ENCODE measurements at regions not wholly inside any gene's neighbourhood (a gene's known extent, or its start where the extent isn't known, plus 50 kb on each side); places are given as distances from the start of the nearest gene placed in this dataset.

DNA sequence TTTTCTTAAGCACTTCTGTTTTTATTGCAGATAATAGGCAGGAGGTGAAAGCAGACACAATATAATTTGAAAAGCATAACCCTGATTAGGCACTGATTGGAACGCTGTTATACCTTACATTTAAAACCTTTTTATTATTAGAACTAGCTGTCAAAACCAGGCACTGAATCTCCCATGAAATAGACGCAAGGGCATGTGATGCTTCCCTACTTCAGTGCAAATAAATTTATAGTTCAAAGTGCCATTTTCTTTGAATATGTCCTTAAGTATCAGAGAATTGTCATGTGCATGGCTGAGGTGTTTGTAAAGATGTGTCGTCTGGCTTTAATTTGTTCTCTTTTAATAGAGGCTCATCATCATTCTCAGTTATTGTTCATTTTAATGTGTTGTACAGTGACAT, 386.0 kb downstream of the NR2F2 start:
- ATAC-seq (no peak), FAIRE-seq (no peak), DNase-seq (ENCODE audit: extremely low read depth in 1 of 4, low spot score in 3 of 4) (no peak)
- ChIA-PET POLR2A (interaction anchor here (0.6 kb wide), 1 partner anchor 15 kb away, joined by 3 read pairs; no protein-coding TSS in a partner anchor), CTCF (ENCODE audit: low intra/inter-chr PET ratio) (no interaction called here)
- Histone ChIP-seq H3K9me1 (ENCODE audit: control insufficient read depth, insufficient read depth, low read length) (no peaks in the 10 kb centered on the region), H3K79me2 (ENCODE audit: control insufficient read depth, insufficient read depth, low read length) (no peaks in the 10 kb centered on the region), H3K4me3 (no peak overlapping the region), H3K4me2 (ENCODE audit: insufficient read depth, low read length) (no peak overlapping the region), H3K4me1 (replicated peaks in 1 of 2; ENCODE audit: control insufficient read depth in 2 of 2, insufficient read depth in 2 of 2, low read length in 2 of 2) (no peaks in the 10 kb centered on the region; a peak in 1 of 5 replicates), H4K20me1 (replicated peaks; ENCODE audit: control insufficient read depth, insufficient read depth, low read length) (no peaks in the 10 kb centered on the region), H2AFZ (ENCODE audit: low read depth, low read length) (no peak overlapping the region), H3K9me3 (replicated peaks; ENCODE audit: control insufficient read depth, insufficient read depth, low read depth, low read length) (no peaks in the 10 kb centered on the region), H3K36me3 (ENCODE audit: control insufficient read depth, insufficient read depth, low read length) (no peaks in the 10 kb centered on the region), H3K9ac (ENCODE audit: insufficient read depth in 1 of 2, low read depth in 2 of 2, low read length in 2 of 2) (no peak overlapping the region), H3K27me3 (ENCODE audit: control insufficient read depth in 2 of 2, insufficient read depth in 2 of 2, low read length in 2 of 2) (no peaks in the 10 kb centered on the region), H3K27ac (ENCODE audit: extremely low read depth, low read depth, low read length) (no peak overlapping the region)
- intact Hi-C loops (cut with micrococcal nuclease) (no loop called here), in situ Hi-C loops (cut with MboI) (no loop called here)
- no TSS peak for BruUV-seq (replicated peaks)
- 2% methylated on average over 3 of the region's 3 CpGs for WGBS (ENCODE audit: insufficient coverage, low coverage, missing lambda C conversion rate)
- TF ChIP-seq TSHZ1 (CRISPR knock-in tag; IDR thresholded peaks at IDR 0.05) = no peak
- TF ChIP-seq ZZZ3 (IDR thresholded peaks at IDR 0.05) = no peak
- TF ChIP-seq DDX20 (tag; IDR thresholded peaks at IDR 0.05; ENCODE audit: low read depth) = no peak
- TF ChIP-seq, protein P1, sequence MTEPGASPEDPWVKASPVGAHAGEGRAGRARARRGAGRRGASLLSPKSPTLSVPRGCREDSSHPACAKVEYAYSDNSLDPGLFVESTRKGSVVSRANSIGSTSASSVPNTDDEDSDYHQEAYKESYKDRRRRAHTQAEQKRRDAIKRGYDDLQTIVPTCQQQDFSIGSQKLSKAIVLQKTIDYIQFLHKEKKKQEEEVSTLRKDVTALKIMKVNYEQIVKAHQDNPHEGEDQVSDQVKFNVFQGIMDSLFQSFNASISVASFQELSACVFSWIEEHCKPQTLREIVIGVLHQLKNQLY (CRISPR knock-in tag; conservative IDR thresholded peaks at IDR 0.05) = no peak
- no peak for TF ChIP-seq SFPQ (IDR thresholded peaks at IDR 0.05; ENCODE audit: low read depth, low read length)
- no peak for TF ChIP-seq FOXA1 (IDR thresholded peaks at IDR 0.05; ENCODE audit: borderline replicate concordance)
- TF ChIP-seq RFX5 (IDR thresholded peaks at IDR 0.05; ENCODE audit: low read depth, low read length) = no peak
- TF ChIP-seq SMAD1 (IDR thresholded peaks at IDR 0.05; ENCODE audit: low read depth, low read length, partially characterized antibody) = no peak
- no peak for TF ChIP-seq SIN3A (IDR thresholded peaks at IDR 0.05; ENCODE audit: borderline replicate concordance in 2 of 2, control insufficient read depth in 1 of 2, low read depth in 2 of 2, low read length in 2 of 2)
- TF ChIP-seq BDP1 (IDR thresholded peaks at IDR 0.05; ENCODE audit: insufficient read depth, insufficient read length) = no peak
- no peak for TF ChIP-seq RCOR1 (IDR thresholded peaks at IDR 0.05; ENCODE audit: borderline replicate concordance in 1 of 2, low read depth in 2 of 2, low read length in 2 of 2)
- no peak for TF ChIP-seq ZNF239 (CRISPR knock-in tag; IDR thresholded peaks at IDR 0.05)
- TF ChIP-seq JUNB (CRISPR knock-in tag; conservative IDR thresholded peaks at IDR 0.05) = no peak
- no peak for TF ChIP-seq PTBP1 (IDR thresholded peaks at IDR 0.05; ENCODE audit: low read depth, low read length)
- TF ChIP-seq HNRNPUL1 (IDR thresholded peaks at IDR 0.05; ENCODE audit: low read length) = no peak
- TF ChIP-seq, protein P2, sequence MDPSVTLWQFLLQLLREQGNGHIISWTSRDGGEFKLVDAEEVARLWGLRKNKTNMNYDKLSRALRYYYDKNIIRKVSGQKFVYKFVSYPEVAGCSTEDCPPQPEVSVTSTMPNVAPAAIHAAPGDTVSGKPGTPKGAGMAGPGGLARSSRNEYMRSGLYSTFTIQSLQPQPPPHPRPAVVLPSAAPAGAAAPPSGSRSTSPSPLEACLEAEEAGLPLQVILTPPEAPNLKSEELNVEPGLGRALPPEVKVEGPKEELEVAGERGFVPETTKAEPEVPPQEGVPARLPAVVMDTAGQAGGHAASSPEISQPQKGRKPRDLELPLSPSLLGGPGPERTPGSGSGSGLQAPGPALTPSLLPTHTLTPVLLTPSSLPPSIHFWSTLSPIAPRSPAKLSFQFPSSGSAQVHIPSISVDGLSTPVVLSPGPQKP (CRISPR knock-in tag; IDR thresholded peaks at IDR 0.05) = no peak

All from K562 (cell line).